ENCODE measurements at regions not wholly inside any gene's neighbourhood (a gene's known extent, or its start where the extent isn't known, plus 50 kb on each side); places are given as distances from the start of the nearest gene placed in this dataset.
"Not testable (repeated sequence)": the region's sequence is repeated elsewhere in the genome, so short reads cannot be mapped to it uniquely, and the experiment has no call there.

GRCh38 chr1:173332026-173332425, 124.9 kb upstream of the TNFSF4 start:
- DNase-seq (ENCODE audit: missing footprints), result no peak
- intact Hi-C loops (cut with DNase I), result no loop called here
- ATAC-seq, result peak; percentile 84

GRCh38 chr1:173333581-173333980, 126.5 kb upstream of the TNFSF4 start:
- intact Hi-C loops (cut with DNase I), result no loop called here
- no peak for ATAC-seq
- no peak for DNase-seq (ENCODE audit: missing footprints)

GRCh38 chr1:173337126-173337525, 130.0 kb upstream of the TNFSF4 start:
- ATAC-seq (no peak), DNase-seq (ENCODE audit: missing footprints) (no peak)
- intact Hi-C loops (cut with DNase I), result no loop called here

GRCh38 chr1:173341307-173341706, 134.2 kb upstream of the TNFSF4 start:
- DNase-seq (ENCODE audit: missing footprints) (peak; percentile 55), ATAC-seq (peak; percentile 89)
- intact Hi-C loops (cut with DNase I), result no loop called here

GRCh38 chr1:173341971-173342370, 134.8 kb upstream of the TNFSF4 start:
- no peak for DNase-seq (ENCODE audit: missing footprints)
- intact Hi-C loops (cut with DNase I), result no loop called here
- ATAC-seq, result no peak

- intact Hi-C loops (cut with DNase I), result no loop called here
- DNase-seq (ENCODE audit: missing footprints) (no peak), ATAC-seq (no peak)
Observed at GRCh38 chr1:173342736-173343135, 134.4 kb upstream of the PRDX6 start.

GRCh38 chr1:173344034-173344743, 132.9 kb upstream of the PRDX6 start:
- DNase-seq (ENCODE audit: missing footprints) (no peak), ATAC-seq (no peak)
- intact Hi-C loops (cut with DNase I), result no loop called here

- intact Hi-C loops (cut with DNase I), result no loop called here
- DNase-seq (ENCODE audit: missing footprints) (no peak), ATAC-seq (no peak)
Observed at GRCh38 chr1:173347282-173347818, 129.8 kb upstream of the PRDX6 start.

GRCh38 chr1:173352635-173353034, 124.5 kb upstream of the PRDX6 start:
- intact Hi-C loops (cut with DNase I); DNase-seq (ENCODE audit: missing footprints); ATAC-seq: not testable (repeated sequence)

GRCh38 chr1:173353350-173353749, 123.8 kb upstream of the PRDX6 start:
- intact Hi-C loops (cut with DNase I), result no loop called here
- DNase-seq (ENCODE audit: missing footprints) (no peak), ATAC-seq (no peak)

GRCh38 chr1:173354937-173355280, 122.2 kb upstream of the PRDX6 start:
- ATAC-seq (no peak), DNase-seq (ENCODE audit: missing footprints) (no peak)
- intact Hi-C loops (cut with DNase I), result no loop called here

GRCh38 chr1:173355281-173356031, 121.7 kb upstream of the PRDX6 start:
- DNase-seq (ENCODE audit: missing footprints), result no peak
- intact Hi-C loops (cut with DNase I), result no loop called here
- ATAC-seq, result no peak

- no peak for ATAC-seq
- DNase-seq (ENCODE audit: missing footprints), result no peak
- intact Hi-C loops (cut with DNase I), result no loop called here
Observed at GRCh38 chr1:173356191-173356762, 120.9 kb upstream of the PRDX6 start.

- intact Hi-C loops (cut with DNase I), result no loop called here
- no peak for DNase-seq (ENCODE audit: missing footprints)
- no peak for ATAC-seq
Observed at GRCh38 chr1:173360487-173361063, 116.6 kb upstream of the PRDX6 start.

- ATAC-seq (no peak), DNase-seq (ENCODE audit: missing footprints) (no peak)
- intact Hi-C loops (cut with DNase I), result no loop called here
Observed at GRCh38 chr1:173362543-173362942, 114.6 kb upstream of the PRDX6 start.

GRCh38 chr1:173364827-173365226, 112.3 kb upstream of the PRDX6 start:
- DNase-seq (ENCODE audit: missing footprints) (no peak), ATAC-seq (no peak)
- intact Hi-C loops (cut with DNase I), result no loop called here

GRCh38 chr1:173365341-173365740, 111.8 kb upstream of the PRDX6 start:
- DNase-seq (ENCODE audit: missing footprints) (no peak), ATAC-seq (no peak)
- intact Hi-C loops (cut with DNase I), result no loop called here

GRCh38 chr1:173367136-173367535, 110.0 kb upstream of the PRDX6 start:
- intact Hi-C loops (cut with DNase I), result no loop called here
- DNase-seq (ENCODE audit: missing footprints), result no peak
- ATAC-seq, result no peak

GRCh38 chr1:173370586-173370985, 106.5 kb upstream of the PRDX6 start:
- DNase-seq (ENCODE audit: missing footprints); intact Hi-C loops (cut with DNase I); ATAC-seq: not testable (repeated sequence)

GRCh38 chr1:173376065-173376464, 101.1 kb upstream of the PRDX6 start:
- intact Hi-C loops (cut with DNase I); DNase-seq (ENCODE audit: missing footprints); ATAC-seq: not testable (repeated sequence)
